ENCODE measurements at regions not wholly inside any gene's neighbourhood (a gene's known extent, or its start where the extent isn't known, plus 50 kb on each side); places are given as distances from the start of the nearest gene placed in this dataset.

DNA sequence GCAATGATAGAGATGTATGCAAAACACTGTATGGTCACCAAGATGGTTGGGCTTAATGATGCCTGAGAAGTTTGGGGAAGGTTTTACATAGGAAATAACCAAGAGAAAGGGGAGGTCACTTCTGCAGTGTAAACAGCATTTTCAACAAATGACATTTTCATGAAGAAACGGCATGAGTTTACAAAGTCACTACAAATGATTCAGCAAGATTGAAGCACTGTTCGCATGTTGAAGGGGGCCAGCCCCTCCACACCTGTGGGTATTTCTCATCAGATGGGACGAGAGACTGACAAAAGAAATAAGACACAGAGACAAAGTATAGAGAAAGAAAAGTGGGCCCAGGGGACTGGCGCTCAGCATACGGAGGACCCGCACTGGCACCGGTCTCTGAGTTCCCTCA is 234.1 kb upstream of the POGK start:
- ChIA-PET CTCF (no interaction called here), POLR2A (ENCODE audit: unreplicated experiment) (no interaction called here)
- no peaks in the 10 kb centered on the region for H3K9me2 ChIP-seq (ENCODE audit: insufficient read depth)
- BruUV-seq (replicated peaks), result no TSS peak
- H3K27ac ChIP-seq, result no peak overlapping the region
- DNase-seq, result no peak
- H3K79me2 ChIP-seq (ENCODE audit: low read depth), result no peaks in the 10 kb centered on the region
- H4K20me1 ChIP-seq (ENCODE audit: insufficient read depth), result no peaks in the 10 kb centered on the region
- no peak overlapping the region for H3K4me3 ChIP-seq
- no peaks in the 10 kb centered on the region for H3K9me3 ChIP-seq (ENCODE audit: insufficient read depth, low read depth)
- peaks cover 17% of the 10 kb centered on the region for H3F3A ChIP-seq (ENCODE audit: insufficient read depth, low read depth)
- H3K4me1 ChIP-seq (replicated peaks; ENCODE audit: insufficient read depth), result peaks cover 36% of the 10 kb centered on the region
- intact Hi-C loops (cut with micrococcal nuclease; ENCODE audit: unreplicated experiment), result no loop called here
- no peak overlapping the region for H2AFZ ChIP-seq
- H3K27me3 ChIP-seq (ENCODE audit: insufficient read depth, low read depth), result no peaks in the 10 kb centered on the region
- TF ChIP-seq, protein P1, sequence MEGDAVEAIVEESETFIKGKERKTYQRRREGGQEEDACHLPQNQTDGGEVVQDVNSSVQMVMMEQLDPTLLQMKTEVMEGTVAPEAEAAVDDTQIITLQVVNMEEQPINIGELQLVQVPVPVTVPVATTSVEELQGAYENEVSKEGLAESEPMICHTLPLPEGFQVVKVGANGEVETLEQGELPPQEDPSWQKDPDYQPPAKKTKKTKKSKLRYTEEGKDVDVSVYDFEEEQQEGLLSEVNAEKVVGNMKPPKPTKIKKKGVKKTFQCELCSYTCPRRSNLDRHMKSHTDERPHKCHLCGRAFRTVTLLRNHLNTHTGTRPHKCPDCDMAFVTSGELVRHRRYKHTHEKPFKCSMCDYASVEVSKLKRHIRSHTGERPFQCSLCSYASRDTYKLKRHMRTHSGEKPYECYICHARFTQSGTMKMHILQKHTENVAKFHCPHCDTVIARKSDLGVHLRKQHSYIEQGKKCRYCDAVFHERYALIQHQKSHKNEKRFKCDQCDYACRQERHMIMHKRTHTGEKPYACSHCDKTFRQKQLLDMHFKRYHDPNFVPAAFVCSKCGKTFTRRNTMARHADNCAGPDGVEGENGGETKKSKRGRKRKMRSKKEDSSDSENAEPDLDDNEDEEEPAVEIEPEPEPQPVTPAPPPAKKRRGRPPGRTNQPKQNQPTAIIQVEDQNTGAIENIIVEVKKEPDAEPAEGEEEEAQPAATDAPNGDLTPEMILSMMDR (conservative IDR thresholded peaks at IDR 0.05), result no peak
- no peak for TF ChIP-seq EZH2 (IDR thresholded peaks at IDR 0.05; ENCODE audit: low read depth)
- H3K4me2 ChIP-seq, result no peak overlapping the region
- H3K36me3 ChIP-seq (ENCODE audit: low read depth), result no peaks in the 10 kb centered on the region

DNA sequence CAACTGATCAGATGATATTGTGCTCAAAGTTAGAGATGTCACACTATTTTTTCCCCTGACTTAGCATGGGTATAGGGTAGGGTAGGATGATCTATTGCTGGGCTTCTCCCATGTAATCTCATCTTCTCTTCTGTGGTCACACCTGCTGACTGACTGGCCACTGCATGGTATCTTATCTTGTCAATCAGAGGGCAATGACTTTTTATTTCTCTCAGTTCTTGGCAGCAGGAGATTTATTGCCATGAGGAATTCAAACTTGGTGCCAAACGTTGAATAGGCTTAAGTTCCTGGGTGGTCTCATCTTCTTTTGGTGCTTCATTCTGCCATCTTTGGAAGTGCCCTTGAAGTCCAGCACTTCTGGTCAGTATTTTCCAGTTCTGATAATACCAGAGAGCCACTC is 226.4 kb upstream of the POGK start:
- H3K9me2 ChIP-seq (ENCODE audit: insufficient read depth), result no peaks in the 10 kb centered on the region
- no peaks in the 10 kb centered on the region for H3K79me2 ChIP-seq (ENCODE audit: low read depth)
- no peak for TF ChIP-seq EZH2 (IDR thresholded peaks at IDR 0.05; ENCODE audit: low read depth)
- TF ChIP-seq, protein P1 (conservative IDR thresholded peaks at IDR 0.05), result no peak
- CTCF ChIA-PET, result no interaction called here
- H2AFZ ChIP-seq, result no peak overlapping the region
- H3K4me2 ChIP-seq, result no peak overlapping the region
- DNase-seq, result no peak
- no TSS peak for BruUV-seq (replicated peaks)
- H3K4me3 ChIP-seq, result no peak overlapping the region
- intact Hi-C loops (cut with micrococcal nuclease; ENCODE audit: unreplicated experiment), result no loop called here
- H3K4me1 ChIP-seq (replicated peaks; ENCODE audit: insufficient read depth), result no peaks in the 10 kb centered on the region
- H3K27ac ChIP-seq, result no peak overlapping the region
- H3K27me3 ChIP-seq (ENCODE audit: insufficient read depth, low read depth), result no peaks in the 10 kb centered on the region
- no peaks in the 10 kb centered on the region for H3K9me3 ChIP-seq (ENCODE audit: insufficient read depth, low read depth)
- POLR2A ChIA-PET (ENCODE audit: unreplicated experiment), result no interaction called here
- H3F3A ChIP-seq (ENCODE audit: insufficient read depth, low read depth), result no peaks in the 10 kb centered on the region
- H3K36me3 ChIP-seq (ENCODE audit: low read depth), result no peaks in the 10 kb centered on the region
- H4K20me1 ChIP-seq (ENCODE audit: insufficient read depth), result no peaks in the 10 kb centered on the region

DNA sequence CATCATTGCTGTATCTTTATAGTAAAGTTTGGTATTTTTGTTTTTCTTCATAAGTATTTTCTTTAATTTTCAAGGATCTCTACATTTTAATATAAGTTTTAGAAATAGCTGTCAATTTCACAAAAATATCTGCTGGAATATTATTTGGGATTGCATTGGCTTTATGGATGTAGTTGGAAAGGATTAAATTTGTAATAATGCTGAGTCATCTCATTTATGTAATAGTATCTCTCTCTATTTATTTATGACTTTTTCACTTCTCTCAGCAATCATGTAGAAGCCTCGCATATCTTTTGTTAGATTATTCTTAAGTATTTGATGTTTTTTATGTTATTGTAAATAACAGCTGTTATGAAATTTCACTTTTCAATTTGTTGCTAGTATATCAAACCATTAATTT is 223.1 kb upstream of the POGK start:
- Histone ChIP-seq H3K9me2 (ENCODE audit: insufficient read depth) (no peaks in the 10 kb centered on the region), H3K79me2 (ENCODE audit: low read depth) (no peaks in the 10 kb centered on the region), H3K9me3 (ENCODE audit: insufficient read depth, low read depth) (no peaks in the 10 kb centered on the region), H3K27me3 (ENCODE audit: insufficient read depth, low read depth) (no peaks in the 10 kb centered on the region), H2AFZ (no peak overlapping the region), H4K20me1 (ENCODE audit: insufficient read depth) (no peaks in the 10 kb centered on the region), H3K4me3 (no peak overlapping the region), H3K4me2 (no peak overlapping the region), H3K27ac (no peak overlapping the region), H3K4me1 (replicated peaks; ENCODE audit: insufficient read depth) (no peaks in the 10 kb centered on the region), H3K36me3 (ENCODE audit: low read depth) (no peaks in the 10 kb centered on the region), H3F3A (ENCODE audit: insufficient read depth, low read depth) (no peaks in the 10 kb centered on the region)
- TF ChIP-seq, protein P1 (conservative IDR thresholded peaks at IDR 0.05), result no peak
- intact Hi-C loops (cut with micrococcal nuclease; ENCODE audit: unreplicated experiment), result no loop called here
- POLR2A ChIA-PET (ENCODE audit: unreplicated experiment), result no interaction called here
- DNase-seq, result no peak
- CTCF ChIA-PET, result no interaction called here
- no TSS peak for BruUV-seq (replicated peaks)
